GM12878 (cell line): ENCODE measurements at regions not wholly inside any gene's neighbourhood (a gene's known extent, or its start where the extent isn't known, plus 50 kb on each side); places are given as distances from the start of the nearest gene placed in this dataset.

ENCODE experiments used
- ATAC-seq: fragments of 200-7000 bp; cut with Tn5 transposase; 3 replicates; pipeline ENCODE4 v1.9.1; 2020; ENCODE audit warnings: mild to moderate bottlenecking, moderate library complexity
- BruUV-seq: library from RNA; stranded (reverse); fragments of 400-500 nt; replicated peaks from 2 replicates; lab custom pipeline; 2021; lab: Mats Ljungman, UMichigan
- CTCF ChIA-PET: fragments of 300-600 bp; sonication (Branson Sonifier 250); formaldehyde crosslinking; extraction: SDS; loops from one replicate; lab custom pipeline; 2021; ENCODE audit warnings: inconsistent platforms; lab: Yijun Ruan, JAX
- POLR2A ChIA-PET: fragments of 350-600 bp; formaldehyde crosslinking; extraction: SDS; loops from one replicate; lab custom pipeline; 2021; ENCODE audit warnings: inconsistent platforms; lab: Charles Lee
- RAD21 ChIA-PET: fragments of 300-600 bp; sonication (Branson Sonifier 250); formaldehyde crosslinking; loops from one replicate; lab custom pipeline; 2023; ENCODE audit warnings: antibody characterized with exemption; ENCODE audit not compliant: unreplicated experiment; lab: Charles Lee
- SMC1A ChIA-PET: fragments of 300-600 bp; sonication (Branson Sonifier 250); formaldehyde crosslinking; loops from one replicate; lab custom pipeline; 2023; ENCODE audit not compliant: unreplicated experiment, uncharacterized antibody; lab: Charles Lee
- DNase-seq: peaks from one replicate; pipeline ENCODE4 v3.0.0-alpha.2; 2011; ENCODE audit warnings: low read depth, low spot score
- FAIRE-seq: peaks from 3 replicates; lab custom pipeline; 2011; peaks lifted over from hg19 to GRCh38; lab: Jason Lieb, UNC
- H2AFZ ChIP-seq: 2 replicates; pipeline ENCODE4 v1.6.0; 2011; ENCODE audit warnings: low read depth, low read length, control low read depth; ENCODE audit not compliant: control insufficient read depth
- H3K27ac ChIP-seq: 2 replicates; pipeline ENCODE4 v1.5.1; 2011; ENCODE audit warnings: control low read depth; ENCODE audit not compliant: control insufficient read depth, insufficient read depth
- H3K27me3 ChIP-seq, 2 experiments: replicated peaks in 1 of 2; 2 replicates each; pipeline versions ENCODE4 v1.6.0 to v1.6.1; 2011; ENCODE audit warnings: low read length in 1 of 2; ENCODE audit not compliant: control insufficient read depth in 2 of 2, insufficient read depth in 2 of 2
- H3K36me3 ChIP-seq, 2 experiments: 2 replicates each; pipeline ENCODE4 v1.5.1; 2011; ENCODE audit warnings: low read length in 1 of 2; ENCODE audit not compliant: control insufficient read depth in 2 of 2, insufficient read depth in 2 of 2
- H3K4me1 ChIP-seq: 2 replicates; pipeline ENCODE4 v1.6.1; 2011; ENCODE audit warnings: mild to moderate bottlenecking, low read length, moderate library complexity, mixed read lengths; ENCODE audit not compliant: control insufficient read depth, insufficient read depth
- H3K4me2 ChIP-seq: 2 replicates; pipeline ENCODE4 v1.6.0; 2011; ENCODE audit warnings: control low read depth; ENCODE audit not compliant: control insufficient read depth, insufficient read depth
- H3K4me3 ChIP-seq: fragments of 200-600 bp; sonication (generic); 2 replicates; pipeline ENCODE4 v1.5.1; 2016
- H3K79me2 ChIP-seq: 2 replicates; pipeline ENCODE4 v1.6.0; 2011; ENCODE audit warnings: low read length; ENCODE audit not compliant: control insufficient read depth, insufficient read depth
- H3K9ac ChIP-seq: 2 replicates; pipeline ENCODE4 v1.8.0; 2011; ENCODE audit warnings: low read length, control low read depth, mixed read lengths; ENCODE audit not compliant: control insufficient read depth, insufficient read depth
- H3K9me3 ChIP-seq: replicated peaks from 3 replicates; pipeline ENCODE4 v1.5.1; 2011; ENCODE audit warnings: mild to moderate bottlenecking, low read length; ENCODE audit not compliant: control insufficient read depth, insufficient read depth
- H4K20me1 ChIP-seq: 2 replicates; pipeline ENCODE4 v1.6.0; 2011; ENCODE audit not compliant: control insufficient read depth, insufficient read depth
- ATF3 ChIP-seq: IDR thresholded peaks from 2 replicates; pipeline ENCODE4 v1.6.1; 2011; ENCODE audit warnings: low read depth, mild to moderate bottlenecking, low read length, moderate library complexity, borderline replicate concordance; ENCODE audit errors: extremely low read depth
- BCLAF1 ChIP-seq: fragments of 450-650 bp; IDR thresholded peaks from 2 replicates; pipeline ENCODE4 v1.6.1; 2017; ENCODE audit warnings: antibody characterized with exemption, mild to moderate bottlenecking, moderate library complexity
- BRCA1 ChIP-seq: IDR thresholded peaks from 2 replicates; pipeline ENCODE4 v1.6.1; 2011; ENCODE audit warnings: low read depth, low read length, improper control_type of control experiment
- CBFB ChIP-seq: IDR thresholded peaks from 2 replicates; pipeline ENCODE4 v1.6.1; 2016; ENCODE audit warnings: antibody characterized with exemption, low read depth
- IRF4 ChIP-seq: IDR thresholded peaks from 2 replicates; pipeline ENCODE4 v1.6.1; 2011; ENCODE audit warnings: low read depth, low read length
- MLLT1 ChIP-seq: fragments of 450-650 bp; IDR thresholded peaks from 2 replicates; pipeline ENCODE4 v1.6.1; 2016; ENCODE audit warnings: mild to moderate bottlenecking
- MTA2 ChIP-seq: fragments of 450-650 bp; IDR thresholded peaks from 2 replicates; pipeline ENCODE4 v1.6.1; 2016; ENCODE audit warnings: low read depth, mild to moderate bottlenecking, moderate library complexity
- PAX5 ChIP-seq: IDR thresholded peaks from 2 replicates; pipeline ENCODE4 v1.6.1; 2011; ENCODE audit warnings: low read depth, low read length, borderline replicate concordance
- RAD21 ChIP-seq: IDR thresholded peaks from 2 replicates; pipeline ENCODE4 v1.6.1; 2011; ENCODE audit warnings: mild to moderate bottlenecking, low read depth, low read length, moderate library complexity; ENCODE audit not compliant: insufficient read depth
- SUZ12 ChIP-seq: fragments of 200-600 bp; sonication (generic); IDR thresholded peaks from one replicate; pipeline ENCODE4 v1.6.1; 2018; ENCODE audit warnings: antibody characterized with exemption, mild to moderate bottlenecking; ENCODE audit not compliant: unreplicated experiment
- WRNIP1 ChIP-seq: IDR thresholded peaks from 2 replicates; pipeline ENCODE4 v1.6.1; 2011; ENCODE audit warnings: low read depth, low read length, improper control_type of control experiment, borderline replicate concordance
- ZNF217 ChIP-seq: fragments of 450-650 bp; IDR thresholded peaks from 2 replicates; pipeline ENCODE4 v1.6.1; 2017; ENCODE audit warnings: antibody characterized with exemption, mild to moderate bottlenecking
- ZNF384 ChIP-seq: IDR thresholded peaks from 2 replicates; pipeline ENCODE4 v1.6.1; 2012; ENCODE audit warnings: low read depth, mild to moderate bottlenecking, low read length, improper control_type of control experiment, borderline replicate concordance
- WGBS: methylation state at CpG from one replicate; pipeline ENCODE4 v1.1.6; 2016; ENCODE audit warnings: low lambda C conversion rate; ENCODE audit not compliant: insufficient replicate concordance, insufficient coverage; ENCODE audit errors: missing lambda C conversion rate; 5-methylcytosine and 5-hydroxymethylcytosine counted together
- in situ Hi-C: fragments of 300-500 bp; cut with MboI; formaldehyde crosslinking; loops from 9 replicates; pipeline ENCODE4 v1.14.3; 2018; ENCODE audit warnings: mixed read lengths
- intact Hi-C: fragments of 100-400 bp; cut with micrococcal nuclease; formaldehyde crosslinking; loops from one replicate; pipeline ENCODE4 v1.14.2; 2022; ENCODE audit not compliant: unreplicated experiment

- no peaks in the 10 kb centered on the region for H3K9me3 ChIP-seq
- no peaks in the 10 kb centered on the region for H3K4me1 ChIP-seq
- TF ChIP-seq SUZ12 (no peak), ATF3 (no peak), IRF4 (no peak), MLLT1 (no peak)
- intact Hi-C loops (no loop called here), in situ Hi-C loops (no loop called here)
- ChIA-PET RAD21 (no interaction called here), SMC1A (no interaction called here), CTCF (no interaction called here), POLR2A (no interaction called here)
- 0% methylated on average over 2 of the region's 2 CpGs for WGBS
- H3K36me3 ChIP-seq: no peaks in the 10 kb centered on the region
- H3K4me2 ChIP-seq: no peak overlapping the region
- H3K79me2 ChIP-seq: no peaks in the 10 kb centered on the region
- no peak for FAIRE-seq
- no peaks in the 10 kb centered on the region for H3K27me3 ChIP-seq
- no peak for DNase-seq
- H3K4me3 ChIP-seq: no peak overlapping the region
- H2AFZ ChIP-seq: no peak overlapping the region
- BruUV-seq: no TSS peak
- no peak overlapping the region for H3K9ac ChIP-seq
- no peaks in the 10 kb centered on the region for H4K20me1 ChIP-seq
- H3K27ac ChIP-seq: no peak overlapping the region
- ATAC-seq: no peak
These were observed 113.1 kb downstream of the ZNF621 start for GRCh38 chr3:40637906-40638305.

GRCh38 chr3:40639006-40639405 lies 114.2 kb downstream of the ZNF621 start:
- no peak overlapping the region for H3K4me2 ChIP-seq
- H3K9ac ChIP-seq: no peak overlapping the region
- no peak overlapping the region for H2AFZ ChIP-seq
- SMC1A ChIA-PET: no interaction called here
- intact Hi-C loops: no loop called here
- no TSS peak for BruUV-seq
- POLR2A ChIA-PET: no interaction called here
- no peaks in the 10 kb centered on the region for H3K4me1 ChIP-seq
- no peaks in the 10 kb centered on the region for H3K36me3 ChIP-seq
- H3K79me2 ChIP-seq: no peaks in the 10 kb centered on the region
- CTCF ChIA-PET: no interaction called here
- H3K27me3 ChIP-seq: no peaks in the 10 kb centered on the region
- no peak overlapping the region for H3K27ac ChIP-seq
- FAIRE-seq (no peak), DNase-seq (no peak), ATAC-seq (no peak)
- RAD21 ChIA-PET: no interaction called here
- 0% methylated on average over 1 of the region's 1 CpG for WGBS
- in situ Hi-C loops: no loop called here
- H3K4me3 ChIP-seq: no peak overlapping the region
- H3K9me3 ChIP-seq: no peaks in the 10 kb centered on the region
- no peaks in the 10 kb centered on the region for H4K20me1 ChIP-seq
- TF ChIP-seq PAX5: no peak
- no peak for TF ChIP-seq RAD21
- no peak for TF ChIP-seq ZNF384
- no peak for TF ChIP-seq BCLAF1
- TF ChIP-seq CBFB: no peak
- TF ChIP-seq MTA2: no peak
- TF ChIP-seq WRNIP1: no peak
- TF ChIP-seq BRCA1: no peak
- TF ChIP-seq ZNF217: no peak
